HG02588 (cell line): ENCODE measurements at regions not wholly inside any gene's neighbourhood (a gene's known extent, or its start where the extent isn't known, plus 50 kb on each side); places are given as distances from the start of the nearest gene placed in this dataset.
"Not testable (repeated sequence)": the region's sequence is repeated elsewhere in the genome, so short reads cannot be mapped to it uniquely, and the experiment has no call there.

ENCODE experiments used
- ATAC-seq: cut with Tn5 transposase; IDR thresholded peaks from one replicate; pipeline ENCODE4 v1.9.1; 2021; ENCODE audit warnings: mild to moderate bottlenecking, moderate library complexity; ENCODE audit not compliant: unreplicated experiment

DNA sequence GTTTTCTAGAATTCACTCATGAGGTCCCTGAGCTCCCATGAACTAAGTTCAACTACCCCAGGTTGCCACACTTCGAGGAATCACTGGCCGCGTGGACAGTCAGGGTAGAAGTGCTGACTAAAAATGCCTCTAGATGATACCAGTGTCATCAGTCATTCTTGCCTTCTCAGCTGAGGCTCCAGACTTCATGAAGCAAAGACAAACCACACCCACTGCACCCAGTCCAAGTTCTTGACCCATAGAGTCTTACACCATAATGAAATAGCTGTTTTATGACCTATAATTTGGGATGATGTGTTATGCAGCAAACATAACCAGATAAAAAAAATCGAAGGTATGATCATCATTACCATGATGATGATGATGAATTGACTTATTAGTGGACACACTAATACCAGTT is 632.9 kb upstream of the TLE4 start:
- ATAC-seq, result no peak

DNA sequence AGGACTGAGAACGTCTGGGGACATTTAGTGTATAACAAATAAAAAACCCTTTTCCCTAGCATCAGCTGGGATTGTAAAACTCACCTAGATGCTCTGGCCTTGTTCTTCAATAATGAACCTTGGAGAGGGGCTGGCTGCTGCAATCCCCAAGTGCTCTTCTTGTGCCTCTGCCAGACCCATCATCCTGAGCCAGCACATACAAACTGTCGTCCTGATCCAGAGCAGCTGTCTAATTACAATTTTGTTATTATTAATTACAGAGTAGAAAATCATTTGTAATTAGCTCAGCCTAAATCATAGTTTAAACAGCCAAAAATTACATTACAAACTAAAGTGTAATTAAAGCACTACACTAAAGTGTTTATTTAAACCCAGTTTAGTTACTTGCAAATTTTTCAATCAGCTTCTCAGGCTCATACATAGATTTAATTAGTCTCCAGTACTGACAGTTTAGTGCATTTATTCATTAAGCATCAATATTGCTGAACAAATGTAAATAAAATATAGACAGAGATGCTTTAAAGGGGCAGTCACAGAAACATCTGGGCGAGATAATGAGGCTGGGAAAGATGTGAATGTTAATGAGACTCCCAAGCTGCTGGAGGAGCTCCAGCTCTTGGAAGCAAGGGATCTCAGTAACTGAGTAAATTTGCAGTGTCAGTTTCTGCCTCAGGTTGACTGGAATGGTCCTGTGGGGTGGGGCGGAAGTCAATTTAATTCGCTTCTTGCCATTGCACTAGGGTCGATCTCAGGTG is 632.3 kb upstream of the TLE4 start:
- no peak for ATAC-seq

- no peak for ATAC-seq
Measured at GRCh38 chr9:78940121-78940855, 631.5 kb upstream of the TLE4 start.

DNA sequence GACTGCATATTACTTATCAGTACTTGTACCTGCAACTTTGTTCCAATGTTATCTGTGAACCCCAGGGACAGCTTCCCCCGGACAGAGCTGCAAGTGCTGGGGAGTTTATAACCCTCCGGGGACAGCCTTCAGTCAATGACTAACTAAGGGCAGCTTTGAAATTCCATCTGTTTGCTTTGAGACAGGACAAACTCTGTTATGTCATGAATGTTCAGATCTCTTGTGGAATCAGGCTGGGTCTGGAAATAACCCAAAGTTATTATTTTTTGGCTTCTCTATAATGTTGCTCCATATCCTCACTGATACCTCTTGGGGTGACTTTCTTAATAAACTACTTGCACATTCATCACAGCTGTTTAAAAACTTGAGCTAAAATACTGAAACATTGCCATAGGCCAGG is 617.5 kb upstream of the TLE4 start:
- ATAC-seq, result no peak

GRCh38 chr9:78958892-78959291 is 612.9 kb upstream of the TLE4 start:
- ATAC-seq, result no peak

DNA sequence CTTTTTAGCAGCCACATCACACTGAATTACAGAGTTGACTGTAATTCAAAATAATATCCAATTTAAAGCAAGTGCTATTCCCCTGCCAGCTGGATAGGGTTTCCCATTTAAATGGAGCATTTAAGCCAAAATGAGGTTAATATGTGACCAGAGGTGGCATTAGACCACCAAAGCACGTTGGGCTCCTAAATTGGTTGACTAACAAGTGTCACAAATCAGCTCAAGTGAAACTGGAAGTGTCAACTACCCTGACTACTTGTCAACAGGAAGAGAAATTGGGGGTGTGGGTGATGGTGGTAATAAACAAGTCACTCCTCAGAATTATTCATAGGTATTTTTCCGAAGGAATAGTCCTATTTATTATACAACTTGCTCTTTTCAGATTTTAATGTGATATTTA is 609.6 kb upstream of the TLE4 start:
- ATAC-seq, result no peak

GRCh38 chr9:78963911-78964310 is 607.9 kb upstream of the TLE4 start:
- ATAC-seq, result no peak

- ATAC-seq, result no peak
Measured at GRCh38 chr9:78967596-78968217, 604.1 kb upstream of the TLE4 start.

DNA sequence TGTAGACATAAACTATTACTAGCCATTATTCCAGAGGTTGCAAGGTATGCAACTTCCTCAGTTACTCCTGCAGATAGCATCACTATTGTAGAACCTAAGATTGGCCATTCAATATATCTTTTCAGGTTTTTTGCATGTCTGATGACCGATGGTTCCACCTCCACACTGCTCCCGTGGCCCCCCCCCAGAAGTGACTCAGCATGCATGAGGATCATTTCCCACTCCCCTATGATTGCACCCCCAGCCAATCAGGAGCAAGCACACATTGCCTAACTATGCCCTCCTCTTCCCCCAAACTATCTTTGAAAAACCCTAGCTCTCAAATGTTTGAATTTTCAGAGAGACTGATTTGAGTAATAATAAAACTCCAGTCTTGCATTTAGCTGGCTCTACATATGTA is 601.4 kb upstream of the TLE4 start:
- ATAC-seq, result no peak

DNA sequence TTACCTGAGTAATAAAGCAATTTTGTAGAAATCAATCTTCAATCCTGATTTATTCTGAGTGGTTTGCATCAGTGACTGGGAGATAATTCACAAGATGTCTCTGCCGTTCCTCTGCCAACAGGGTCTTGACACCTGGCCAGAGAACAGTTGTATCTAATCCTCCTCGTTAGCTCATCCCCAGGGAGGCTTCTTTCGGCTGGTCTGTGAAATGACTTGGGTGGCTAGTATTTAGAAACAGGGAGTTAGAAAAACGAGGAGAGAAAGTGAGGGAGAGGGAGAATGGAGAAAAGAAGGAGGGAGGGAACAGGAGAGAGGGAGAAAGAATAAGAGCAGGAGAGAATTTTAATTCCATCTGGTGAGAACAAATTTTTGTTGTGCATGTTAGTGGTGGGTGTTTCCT is 600.2 kb upstream of the TLE4 start:
- ATAC-seq, result no peak

DNA sequence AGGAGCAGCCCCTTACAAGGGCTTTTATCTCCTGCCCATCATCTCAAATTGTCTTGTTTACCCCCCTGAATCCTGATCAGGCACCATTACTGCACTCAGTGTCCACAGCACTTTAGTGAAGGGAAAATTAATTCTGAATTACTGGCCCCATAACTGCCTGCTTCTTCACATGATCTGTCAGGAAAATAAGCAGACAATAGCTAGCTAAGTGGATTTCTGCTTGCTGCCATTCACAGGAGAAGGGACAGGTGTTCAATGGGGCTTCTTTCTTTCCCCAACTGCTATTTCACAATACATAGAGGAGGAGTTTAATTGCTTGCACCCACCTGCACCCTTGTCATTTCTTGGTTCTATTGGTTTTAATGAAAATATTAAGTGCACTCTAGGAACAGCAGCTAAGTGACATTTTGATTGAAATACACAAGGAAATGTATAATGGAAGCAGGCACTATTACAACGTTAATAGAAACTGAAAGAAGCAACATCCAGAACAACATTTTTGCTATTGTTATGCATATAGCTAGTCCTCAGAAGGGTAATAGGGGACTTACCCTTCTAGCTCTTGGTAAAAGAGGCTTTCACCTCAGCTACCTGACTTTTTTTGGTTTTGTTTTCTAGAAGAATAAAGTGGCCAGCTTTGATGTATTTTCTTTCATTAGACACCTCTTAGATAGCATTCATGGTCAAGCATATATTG is 599.3 kb upstream of the TLE4 start:
- no peak for ATAC-seq

- no peak for ATAC-seq
Measured at GRCh38 chr9:78973907-78974306, 597.9 kb upstream of the TLE4 start.

GRCh38 chr9:78982849-78983248 is 588.9 kb upstream of the TLE4 start:
- no peak for ATAC-seq

DNA sequence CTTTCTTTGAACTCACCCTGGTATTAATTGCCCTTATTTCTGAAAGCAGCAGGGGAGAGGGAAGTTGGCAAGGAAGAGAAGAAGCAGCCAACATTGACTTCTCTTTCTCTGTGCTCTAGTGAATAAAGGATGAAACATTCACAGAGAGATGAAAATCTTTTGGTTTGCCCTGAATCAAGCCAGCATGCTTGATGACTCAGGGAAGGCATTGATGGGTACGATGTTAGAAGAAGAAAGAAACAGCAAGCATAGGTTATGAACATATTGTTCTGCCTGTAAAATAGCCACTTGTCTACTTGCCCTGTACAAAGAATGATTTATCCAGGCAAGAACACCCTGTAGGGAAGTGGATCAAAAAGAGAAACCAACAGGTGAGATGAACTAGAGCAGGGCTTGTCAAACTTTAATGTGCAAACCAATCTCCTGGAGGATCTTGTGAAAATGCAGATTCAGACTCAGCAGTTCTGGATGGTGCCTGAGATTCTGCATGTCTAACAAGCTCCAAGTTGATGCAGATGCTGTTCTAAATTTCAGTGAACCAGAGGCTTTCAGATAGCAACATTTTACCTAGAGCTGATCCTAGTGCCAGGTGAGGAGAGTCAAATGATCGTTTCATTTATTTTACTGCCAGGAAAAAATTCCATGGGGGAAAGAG is 586.6 kb upstream of the TLE4 start:
- no peak for ATAC-seq

GRCh38 chr9:78986446-78986845 is 585.3 kb upstream of the TLE4 start:
- ATAC-seq, result no peak

DNA sequence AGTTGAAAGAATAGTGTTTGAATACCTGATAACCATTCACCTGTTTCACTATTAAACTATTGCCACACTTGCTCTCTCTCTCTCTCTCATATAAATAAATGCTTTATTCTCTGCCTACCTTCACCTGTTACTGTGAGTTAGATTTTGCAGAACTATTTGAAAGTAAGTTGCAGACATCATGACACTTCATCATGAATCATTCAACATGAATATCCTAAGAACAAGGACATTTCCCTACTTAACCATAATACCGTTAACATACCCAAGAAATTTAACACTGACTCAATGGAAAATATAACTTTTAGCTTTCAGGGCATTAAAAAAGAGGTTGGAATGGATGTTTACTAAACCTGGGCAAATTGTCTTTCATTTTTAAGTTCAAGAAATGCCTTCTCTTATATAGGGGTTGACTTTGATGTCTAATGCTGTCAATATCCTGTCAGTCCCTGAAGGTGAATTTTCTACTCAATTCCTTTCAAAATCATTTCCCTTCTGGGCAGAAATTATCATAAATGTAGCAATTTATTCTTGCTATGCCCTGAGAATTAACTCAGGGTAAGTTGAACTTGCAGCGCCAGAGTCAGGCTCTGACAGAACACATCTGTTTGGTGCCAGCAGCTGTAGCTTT is 582.6 kb upstream of the TLE4 start:
- no peak for ATAC-seq

- ATAC-seq, result no peak
Measured at GRCh38 chr9:78994471-78994870, 577.3 kb upstream of the TLE4 start.

GRCh38 chr9:78994974-78995373 is 576.8 kb upstream of the TLE4 start:
- ATAC-seq, result not testable (repeated sequence)

DNA sequence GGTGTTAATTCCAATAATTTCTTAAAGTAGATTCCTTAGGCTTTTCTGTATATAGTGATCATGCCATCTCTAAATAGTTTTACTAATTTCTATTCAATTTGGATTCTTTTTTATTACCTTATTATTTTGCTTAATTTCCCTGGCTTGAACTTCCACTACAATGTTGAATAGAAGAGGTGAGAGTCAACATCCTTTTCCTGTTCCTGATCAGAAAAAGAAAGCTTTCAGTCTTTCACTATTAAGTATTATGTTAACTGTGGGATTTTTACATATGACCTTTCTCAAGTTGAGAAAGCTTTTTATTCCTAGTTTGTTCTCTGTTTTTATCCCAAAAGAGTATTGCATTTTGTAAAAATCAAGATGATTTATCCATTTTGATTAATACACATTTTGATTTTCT is 574.5 kb upstream of the TLE4 start:
- no peak for ATAC-seq

DNA sequence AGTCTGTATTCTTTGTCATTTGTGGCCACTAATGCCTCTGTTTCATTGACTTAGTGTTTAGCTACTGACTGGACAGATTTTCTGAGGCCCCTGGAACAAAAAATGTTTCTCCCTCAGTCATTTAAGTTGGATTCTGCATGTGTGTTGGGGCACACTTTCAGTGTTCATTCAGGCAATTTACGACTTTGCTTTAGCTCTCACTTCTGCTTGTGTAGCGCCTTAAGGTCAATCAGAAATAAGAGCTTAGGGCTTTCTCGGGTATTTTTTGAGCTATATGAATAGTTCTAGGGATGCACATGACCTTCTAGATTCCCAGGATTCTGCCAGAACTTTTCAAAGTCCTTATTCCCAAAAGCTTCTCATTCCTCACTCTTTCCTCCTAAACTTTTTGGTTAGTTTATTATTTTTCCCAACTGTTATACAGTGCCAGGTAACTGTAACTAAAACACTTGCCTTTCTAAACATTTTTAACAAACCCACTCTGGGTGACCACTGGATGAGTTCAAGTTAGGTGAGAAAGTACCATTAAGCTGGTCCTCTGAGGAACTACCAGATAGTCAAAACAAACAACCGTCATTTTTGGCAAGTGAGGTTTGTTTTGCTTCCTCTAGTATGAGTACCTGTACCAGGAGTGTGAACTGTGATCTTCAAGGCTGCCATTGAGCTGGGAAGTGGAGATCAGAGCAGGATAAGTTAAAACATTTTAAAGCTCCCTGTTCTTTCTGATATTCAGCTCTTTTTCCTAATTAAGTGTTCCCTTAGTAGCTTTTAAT is 571.3 kb upstream of the TLE4 start:
- ATAC-seq, result no peak
